GM12891 (cell line): ENCODE measurements at regions not wholly inside any gene's neighbourhood (a gene's known extent, or its start where the extent isn't known, plus 50 kb on each side); places are given as distances from the start of the nearest gene placed in this dataset.

ENCODE experiments used
- DNase-seq: peaks from one replicate; pipeline ENCODE4 v3.0.0; 2011; ENCODE audit warnings: low spot score; ENCODE audit not compliant: insufficient read length
- FAIRE-seq: peaks from 2 replicates; lab custom pipeline; 2011; peaks lifted over from hg19 to GRCh38; lab: Jason Lieb, UNC
- PAX5 ChIP-seq: IDR thresholded peaks from 2 replicates; pipeline ENCODE4 v1.6.1; 2011; ENCODE audit warnings: low read length, moderate library complexity, mild to moderate bottlenecking; ENCODE audit not compliant: insufficient read depth, severe bottlenecking
- POLR2A ChIP-seq: IDR thresholded peaks from 2 replicates; pipeline ENCODE4 v1.6.1; 2011; ENCODE audit warnings: low read depth, low read length, control low read depth
- POLR2AphosphoS5 ChIP-seq: IDR thresholded peaks from 2 replicates; pipeline ENCODE4 v1.6.1; 2011; ENCODE audit warnings: low read depth, low read length, control low read depth
- POU2F2 ChIP-seq: IDR thresholded peaks from 2 replicates; pipeline ENCODE4 v1.6.1; 2011; ENCODE audit warnings: low read depth, mild to moderate bottlenecking, control low read depth, low read length, moderate library complexity
- SPI1 ChIP-seq: IDR thresholded peaks from 2 replicates; pipeline ENCODE4 v1.6.1; 2011; ENCODE audit warnings: low read depth, low read length, control low read depth
- TAF1 ChIP-seq: IDR thresholded peaks from 2 replicates; pipeline ENCODE4 v1.6.1; 2011; ENCODE audit warnings: low read depth, low read length, control low read depth

GRCh38 chr10:84038035-84038434 is 101.3 kb upstream of the GHITM start:
- TF ChIP-seq POLR2A (no peak), TAF1 (no peak), POU2F2 (no peak), PAX5 (no peak), POLR2AphosphoS5 (no peak), SPI1 (no peak)
- FAIRE-seq: no peak
- DNase-seq: no peak

GRCh38 chr10:84039957-84040356 is 99.4 kb upstream of the GHITM start:
- TF ChIP-seq PAX5 (no peak), POLR2A (no peak), POLR2AphosphoS5 (no peak), TAF1 (no peak), POU2F2 (no peak), SPI1 (no peak)
- no peak for FAIRE-seq
- no peak for DNase-seq

- DNase-seq (no peak), FAIRE-seq (no peak)
- no peak for TF ChIP-seq POLR2AphosphoS5
- TF ChIP-seq POU2F2: no peak
- TF ChIP-seq TAF1: no peak
- TF ChIP-seq SPI1: no peak
- no peak for TF ChIP-seq PAX5
- TF ChIP-seq POLR2A: no peak
Observed at GRCh38 chr10:84047258-84048010, 91.9 kb upstream of the GHITM start.

- FAIRE-seq (no peak), DNase-seq (no peak)
- TF ChIP-seq POLR2A: no peak
- TF ChIP-seq PAX5: no peak
- no peak for TF ChIP-seq SPI1
- no peak for TF ChIP-seq POLR2AphosphoS5
Observed at GRCh38 chr10:84049645-84050011, 89.7 kb upstream of the GHITM start.

GRCh38 chr10:84053626-84054025 is 85.7 kb upstream of the GHITM start:
- no peak for FAIRE-seq
- no peak for DNase-seq
- TF ChIP-seq POLR2AphosphoS5: no peak
- TF ChIP-seq POU2F2: no peak
- no peak for TF ChIP-seq TAF1

- FAIRE-seq (no peak), DNase-seq (no peak)
- no peak for TF ChIP-seq POLR2A
- TF ChIP-seq POLR2AphosphoS5: no peak
Observed at GRCh38 chr10:84054743-84055142, 84.6 kb upstream of the GHITM start.

GRCh38 chr10:84059526-84059925 is 79.8 kb upstream of the GHITM start:
- FAIRE-seq (no peak), DNase-seq (no peak)
- TF ChIP-seq POU2F2: no peak
- no peak for TF ChIP-seq TAF1
- TF ChIP-seq POLR2A: no peak
- TF ChIP-seq SPI1: no peak
- TF ChIP-seq PAX5: no peak
- TF ChIP-seq POLR2AphosphoS5: no peak

GRCh38 chr10:84063440-84063839 is 75.9 kb upstream of the GHITM start:
- FAIRE-seq (no peak), DNase-seq (no peak)
- no peak for TF ChIP-seq POLR2AphosphoS5
- TF ChIP-seq POU2F2: no peak
- TF ChIP-seq TAF1: no peak
- no peak for TF ChIP-seq POLR2A
- TF ChIP-seq PAX5: no peak
- no peak for TF ChIP-seq SPI1

GRCh38 chr10:84065804-84066601 is 73.3 kb upstream of the GHITM start:
- TF ChIP-seq PAX5 (no peak), TAF1 (no peak), POLR2AphosphoS5 (no peak), SPI1 (no peak), POU2F2 (no peak), POLR2A (no peak)
- no peak for DNase-seq
- no peak for FAIRE-seq

- FAIRE-seq (no peak), DNase-seq (no peak)
- TF ChIP-seq POLR2AphosphoS5 (no peak), SPI1 (no peak), TAF1 (no peak), PAX5 (no peak), POLR2A (no peak), POU2F2 (no peak)
Observed at GRCh38 chr10:84074521-84074920, 64.8 kb upstream of the GHITM start.
